Cardiac fibroblast (primary cell): ENCODE measurements at regions not wholly inside any gene's neighbourhood (a gene's known extent, or its start where the extent isn't known, plus 50 kb on each side); places are given as distances from the start of the nearest gene placed in this dataset.
"Not testable (repeated sequence)": the region's sequence is repeated elsewhere in the genome, so short reads cannot be mapped to it uniquely, and the experiment has no call there.

Source experiments
- DNase-seq, 2 donors: peaks; one replicate each; pipeline versions ENCODE4 v3.0.0 to v3.0.0-alpha.2; 2010; ENCODE audit warnings: low read depth in 2 of 2
- H3K4me3 ChIP-seq, 2 donors: replicated peaks in 1 of 2; 1 replicate in 1 of 2; 2 replicates in 1 of 2; pipeline ENCODE4 v1.5.1; 2011; ENCODE audit warnings: low read depth in 2 of 2, low read length in 2 of 2, mild to moderate bottlenecking in 2 of 2, moderate library complexity in 1 of 2
- TF ChIP-seq, protein P1 (sequence below): IDR thresholded peaks from one replicate; pipeline ENCODE4 v1.5.1; 2011; ENCODE audit warnings: low read depth, mild to moderate bottlenecking, low read length, inconsistent platforms

DNA sequence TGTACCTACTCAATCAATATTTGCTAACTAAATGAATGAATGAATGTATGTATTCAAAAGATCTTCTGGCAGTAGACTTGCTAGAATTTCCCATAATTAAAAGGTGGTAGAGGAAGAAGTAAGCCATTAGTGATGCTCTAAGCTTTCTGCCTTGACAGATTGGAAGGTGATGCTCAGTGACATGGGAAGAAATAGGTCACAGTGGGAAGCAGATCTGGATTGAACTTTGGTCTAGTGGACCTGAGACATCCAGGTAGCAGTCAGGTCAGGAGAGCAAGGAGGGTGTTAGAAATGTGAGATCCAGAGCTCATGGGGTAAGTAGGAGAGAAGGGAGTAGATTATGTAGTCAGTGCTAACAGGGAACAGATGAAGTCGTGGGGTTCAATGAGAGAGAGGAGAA is 106.4 kb downstream of the SNX5 start:
- no peak for DNase-seq
- TF ChIP-seq, protein P1, sequence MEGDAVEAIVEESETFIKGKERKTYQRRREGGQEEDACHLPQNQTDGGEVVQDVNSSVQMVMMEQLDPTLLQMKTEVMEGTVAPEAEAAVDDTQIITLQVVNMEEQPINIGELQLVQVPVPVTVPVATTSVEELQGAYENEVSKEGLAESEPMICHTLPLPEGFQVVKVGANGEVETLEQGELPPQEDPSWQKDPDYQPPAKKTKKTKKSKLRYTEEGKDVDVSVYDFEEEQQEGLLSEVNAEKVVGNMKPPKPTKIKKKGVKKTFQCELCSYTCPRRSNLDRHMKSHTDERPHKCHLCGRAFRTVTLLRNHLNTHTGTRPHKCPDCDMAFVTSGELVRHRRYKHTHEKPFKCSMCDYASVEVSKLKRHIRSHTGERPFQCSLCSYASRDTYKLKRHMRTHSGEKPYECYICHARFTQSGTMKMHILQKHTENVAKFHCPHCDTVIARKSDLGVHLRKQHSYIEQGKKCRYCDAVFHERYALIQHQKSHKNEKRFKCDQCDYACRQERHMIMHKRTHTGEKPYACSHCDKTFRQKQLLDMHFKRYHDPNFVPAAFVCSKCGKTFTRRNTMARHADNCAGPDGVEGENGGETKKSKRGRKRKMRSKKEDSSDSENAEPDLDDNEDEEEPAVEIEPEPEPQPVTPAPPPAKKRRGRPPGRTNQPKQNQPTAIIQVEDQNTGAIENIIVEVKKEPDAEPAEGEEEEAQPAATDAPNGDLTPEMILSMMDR, result no peak
- no peak overlapping the region for H3K4me3 ChIP-seq

DNA sequence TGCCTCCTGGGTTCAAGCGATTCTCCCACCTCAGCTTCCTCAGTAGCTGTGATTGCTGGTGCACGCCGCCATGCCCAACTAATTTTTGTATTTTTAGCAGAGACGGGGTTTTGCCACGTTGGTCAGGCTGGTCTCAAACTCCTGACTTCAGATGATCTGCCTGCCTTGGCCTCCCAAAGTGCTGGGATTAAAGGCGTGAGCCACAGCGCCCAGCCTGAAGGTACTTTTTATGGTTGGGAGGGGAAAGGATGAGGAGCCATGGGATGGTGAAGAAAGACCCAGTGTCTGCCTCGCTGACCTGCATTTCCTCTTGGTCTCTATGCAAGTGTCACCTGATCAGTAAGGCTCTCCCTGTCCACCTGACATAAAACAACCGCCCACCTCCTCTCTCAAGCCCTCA is 107.0 kb downstream of the SNX5 start:
- not testable (repeated sequence) for H3K4me3 ChIP-seq, DNase-seq

DNA sequence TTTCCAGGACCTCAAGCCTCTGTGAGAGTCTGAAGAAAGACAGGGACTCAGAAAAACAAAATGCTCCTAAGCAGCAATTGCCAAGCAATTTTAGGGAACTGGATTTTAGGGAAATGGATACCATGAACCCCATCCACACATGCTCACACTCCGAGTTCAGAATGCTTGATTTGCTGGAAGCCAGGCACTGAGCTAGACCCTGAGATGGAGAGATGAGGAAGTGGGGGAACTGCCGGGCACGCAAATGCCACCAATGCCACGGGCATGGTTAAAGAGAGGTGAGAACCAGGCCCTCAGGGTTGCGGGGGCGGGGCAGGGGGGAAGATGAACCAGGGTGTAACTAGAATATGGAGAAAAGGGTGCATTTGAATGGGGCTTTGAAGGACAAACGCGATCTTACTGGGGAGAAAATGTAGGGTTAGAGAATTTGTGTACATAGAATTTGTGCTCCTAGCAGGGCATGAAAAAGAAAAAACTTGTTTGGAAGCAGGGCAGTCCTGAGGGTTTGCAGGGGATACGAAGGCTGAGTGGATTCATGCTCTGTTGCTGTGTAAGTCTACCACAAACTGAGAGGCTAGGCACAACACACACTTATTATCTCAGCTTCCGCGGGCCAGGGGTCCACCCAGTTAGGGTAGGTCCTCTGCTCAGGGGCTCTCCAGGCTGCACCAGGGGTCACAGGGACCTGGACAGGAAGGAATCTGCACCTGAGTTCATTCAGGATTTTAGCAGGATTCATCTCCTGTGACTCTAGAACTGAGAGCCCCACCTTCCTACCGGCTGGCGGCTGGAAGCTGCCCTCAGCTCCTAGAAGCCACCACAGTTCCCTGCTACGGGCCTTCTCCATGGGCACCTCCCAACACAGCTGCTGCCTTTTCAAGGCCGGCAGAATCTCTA is 108.0 kb downstream of the SNX5 start:
- H3K4me3 ChIP-seq, result no peak overlapping the region
- TF ChIP-seq, protein P1, result no peak
- no peak for DNase-seq

DNA sequence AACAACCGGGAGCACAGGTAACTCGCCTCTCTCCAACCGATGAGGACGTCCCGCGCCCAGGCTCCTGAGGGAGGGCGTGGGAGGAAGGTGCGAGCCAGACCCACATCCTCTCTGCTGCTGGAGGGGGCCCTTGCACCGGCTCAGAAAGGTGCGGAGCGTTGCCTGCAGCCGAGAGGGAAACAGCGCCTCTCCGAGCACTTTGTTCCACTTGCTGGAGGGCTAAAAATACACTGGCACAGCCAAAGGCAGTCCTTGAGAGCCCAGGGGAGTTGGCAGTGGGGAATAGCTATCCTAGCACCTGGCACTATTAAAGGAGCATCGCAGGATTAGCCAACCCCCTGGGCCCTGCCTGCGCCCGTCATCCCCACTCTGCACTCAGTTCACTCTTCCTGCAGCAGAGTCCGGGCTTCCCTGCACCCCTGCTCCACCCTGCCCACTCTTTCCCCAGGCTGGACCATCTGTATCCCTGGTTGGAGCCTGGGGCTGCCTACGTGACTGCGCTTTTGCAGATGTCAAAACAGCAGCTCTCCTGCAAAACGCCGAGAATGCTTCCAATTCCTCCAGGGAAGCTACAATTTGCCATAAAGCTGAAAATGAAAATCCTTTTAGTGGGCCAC is 108.9 kb downstream of the SNX5 start:
- H3K4me3 ChIP-seq, result no peak overlapping the region
- TF ChIP-seq, protein P1, result no peak
- no peak for DNase-seq

DNA sequence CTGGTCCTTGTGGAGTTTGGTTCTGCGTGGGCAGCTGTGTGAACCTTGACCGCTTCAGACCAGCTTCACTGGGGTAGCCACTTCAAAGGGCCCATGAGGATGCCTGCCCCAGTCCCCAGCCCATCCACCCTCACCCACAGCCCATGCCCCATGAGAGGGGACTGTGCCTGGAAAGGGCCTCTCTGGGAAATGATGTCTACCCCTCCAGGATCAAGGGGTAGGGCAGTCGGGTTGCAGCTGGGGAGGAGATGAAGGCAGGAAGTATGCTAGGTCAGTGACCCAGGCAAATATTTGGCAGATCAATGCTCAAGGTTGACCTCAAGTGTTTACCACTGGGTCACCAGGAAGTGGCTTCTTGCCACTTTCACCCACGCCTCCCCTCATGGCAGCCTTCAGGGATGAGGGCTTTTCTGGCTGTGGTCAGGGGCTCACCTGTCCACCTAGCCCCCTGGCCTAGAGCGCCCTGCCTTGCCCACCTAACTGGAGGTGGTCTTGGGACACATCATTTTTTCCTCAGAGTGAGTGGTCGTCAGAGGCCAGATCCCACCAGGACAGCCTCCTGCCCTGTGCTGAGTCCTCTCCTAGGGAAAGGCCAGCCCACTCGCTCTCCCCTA is 109.5 kb downstream of the SNX5 start:
- H3K4me3 ChIP-seq, result no peak overlapping the region
- DNase-seq, result no peak
- TF ChIP-seq, protein P1, result no peak

DNA sequence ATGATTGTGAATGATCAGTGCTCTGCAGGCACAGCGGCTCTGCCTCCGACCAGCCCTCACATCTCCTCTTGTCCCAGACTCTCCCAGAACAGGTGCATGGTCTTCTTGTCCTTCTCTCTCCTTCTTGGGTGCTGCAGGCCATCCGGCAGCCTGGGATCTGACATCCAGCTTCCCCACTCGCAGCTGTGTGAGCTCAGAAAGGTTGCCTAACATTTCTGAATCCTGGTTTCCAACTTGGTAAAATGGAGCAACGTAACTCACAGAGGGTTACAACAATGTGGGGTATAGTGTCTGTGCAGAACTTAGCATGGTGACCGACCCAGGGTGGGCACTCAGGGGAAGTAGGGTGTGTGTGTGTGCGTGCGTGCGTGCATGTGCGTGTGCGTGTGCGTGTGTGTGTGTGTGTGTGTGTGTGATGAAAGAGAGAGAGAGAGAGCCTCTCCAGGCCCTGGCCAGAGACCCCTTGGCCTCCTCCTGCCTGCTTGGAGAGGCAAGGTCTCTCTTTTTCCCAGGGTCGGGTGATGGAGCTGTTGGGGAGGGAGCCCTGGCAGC is 110.1 kb downstream of the SNX5 start:
- TF ChIP-seq, protein P1, result no peak
- DNase-seq, result no peak
- no peak overlapping the region for H3K4me3 ChIP-seq
